ENCODE measurements at regions not wholly inside any gene's neighbourhood (a gene's known extent, or its start where the extent isn't known, plus 50 kb on each side); places are given as distances from the start of the nearest gene placed in this dataset.

DNA sequence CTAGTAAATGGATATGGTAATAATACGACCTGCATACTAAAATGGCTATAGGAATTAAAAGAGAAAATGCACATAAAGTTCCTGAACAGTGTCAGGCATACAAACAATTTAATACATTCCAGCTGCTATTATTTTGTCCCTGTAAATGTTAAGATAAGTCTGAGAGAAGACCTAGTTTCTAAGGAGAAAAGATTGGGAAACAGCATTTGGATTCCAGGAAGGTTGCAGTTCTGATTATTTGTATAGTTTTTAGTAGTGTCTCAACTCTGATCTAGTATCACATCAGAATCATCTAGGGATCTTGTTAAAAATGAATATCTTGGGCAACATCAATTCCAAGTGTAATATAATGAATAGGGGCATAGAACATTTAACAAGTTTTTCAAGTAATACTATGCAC lies 905.7 kb downstream of the NSUN3 start:
- TF ChIP-seq, protein P1, sequence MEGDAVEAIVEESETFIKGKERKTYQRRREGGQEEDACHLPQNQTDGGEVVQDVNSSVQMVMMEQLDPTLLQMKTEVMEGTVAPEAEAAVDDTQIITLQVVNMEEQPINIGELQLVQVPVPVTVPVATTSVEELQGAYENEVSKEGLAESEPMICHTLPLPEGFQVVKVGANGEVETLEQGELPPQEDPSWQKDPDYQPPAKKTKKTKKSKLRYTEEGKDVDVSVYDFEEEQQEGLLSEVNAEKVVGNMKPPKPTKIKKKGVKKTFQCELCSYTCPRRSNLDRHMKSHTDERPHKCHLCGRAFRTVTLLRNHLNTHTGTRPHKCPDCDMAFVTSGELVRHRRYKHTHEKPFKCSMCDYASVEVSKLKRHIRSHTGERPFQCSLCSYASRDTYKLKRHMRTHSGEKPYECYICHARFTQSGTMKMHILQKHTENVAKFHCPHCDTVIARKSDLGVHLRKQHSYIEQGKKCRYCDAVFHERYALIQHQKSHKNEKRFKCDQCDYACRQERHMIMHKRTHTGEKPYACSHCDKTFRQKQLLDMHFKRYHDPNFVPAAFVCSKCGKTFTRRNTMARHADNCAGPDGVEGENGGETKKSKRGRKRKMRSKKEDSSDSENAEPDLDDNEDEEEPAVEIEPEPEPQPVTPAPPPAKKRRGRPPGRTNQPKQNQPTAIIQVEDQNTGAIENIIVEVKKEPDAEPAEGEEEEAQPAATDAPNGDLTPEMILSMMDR (IDR thresholded peaks at IDR 0.05): no peak
- TF ChIP-seq POLR2A (IDR thresholded peaks at IDR 0.05): no peak
